Nephron (organoid): ENCODE measurements at regions not wholly inside any gene's neighbourhood (a gene's known extent, or its start where the extent isn't known, plus 50 kb on each side); places are given as distances from the start of the nearest gene placed in this dataset.

ENCODE experiments used
- H3K27ac Mint-ChIP-seq, 3 experiments: 2 replicates each; pipeline ENCODE4 v1.8.0; 2020; ENCODE audit warnings: mixed read lengths in 3 of 3, mild to moderate bottlenecking in 2 of 3, moderate library complexity in 1 of 3
- H3K27me3 Mint-ChIP-seq: 2 replicates; pipeline ENCODE4 v1.8.0; 2021; ENCODE audit warnings: low read depth, mild to moderate bottlenecking, moderate library complexity, mixed read lengths
- H3K36me3 Mint-ChIP-seq: 2 replicates; pipeline ENCODE4 v1.8.0; 2020; ENCODE audit warnings: low read depth, mixed read lengths
- H3K4me1 Mint-ChIP-seq: 2 replicates; pipeline ENCODE4 v1.8.0; 2020; ENCODE audit warnings: mixed read lengths
- H3K4me3 Mint-ChIP-seq, 3 experiments: 2 replicates each; pipeline ENCODE4 v1.8.0; 2020; ENCODE audit warnings: mild to moderate bottlenecking in 3 of 3, mixed read lengths in 3 of 3, moderate library complexity in 2 of 3
- H3K9me3 Mint-ChIP-seq: 2 replicates; pipeline ENCODE4 v1.8.0; 2020; ENCODE audit warnings: mixed read lengths
- TF ChIP-seq, protein P1 (sequence below), 3 experiments: fragments of 200-600 bp; sonication (generic); IDR thresholded peaks; one replicate each; pipeline ENCODE4 v1.5.0; 2021; ENCODE audit warnings: antibody characterized with exemption in 3 of 3; ENCODE audit not compliant: unreplicated experiment in 3 of 3

GRCh38 chr5:158267228-158267627 is 408.3 kb upstream of the CLINT1 start:
- TF ChIP-seq, protein P1, sequence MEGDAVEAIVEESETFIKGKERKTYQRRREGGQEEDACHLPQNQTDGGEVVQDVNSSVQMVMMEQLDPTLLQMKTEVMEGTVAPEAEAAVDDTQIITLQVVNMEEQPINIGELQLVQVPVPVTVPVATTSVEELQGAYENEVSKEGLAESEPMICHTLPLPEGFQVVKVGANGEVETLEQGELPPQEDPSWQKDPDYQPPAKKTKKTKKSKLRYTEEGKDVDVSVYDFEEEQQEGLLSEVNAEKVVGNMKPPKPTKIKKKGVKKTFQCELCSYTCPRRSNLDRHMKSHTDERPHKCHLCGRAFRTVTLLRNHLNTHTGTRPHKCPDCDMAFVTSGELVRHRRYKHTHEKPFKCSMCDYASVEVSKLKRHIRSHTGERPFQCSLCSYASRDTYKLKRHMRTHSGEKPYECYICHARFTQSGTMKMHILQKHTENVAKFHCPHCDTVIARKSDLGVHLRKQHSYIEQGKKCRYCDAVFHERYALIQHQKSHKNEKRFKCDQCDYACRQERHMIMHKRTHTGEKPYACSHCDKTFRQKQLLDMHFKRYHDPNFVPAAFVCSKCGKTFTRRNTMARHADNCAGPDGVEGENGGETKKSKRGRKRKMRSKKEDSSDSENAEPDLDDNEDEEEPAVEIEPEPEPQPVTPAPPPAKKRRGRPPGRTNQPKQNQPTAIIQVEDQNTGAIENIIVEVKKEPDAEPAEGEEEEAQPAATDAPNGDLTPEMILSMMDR (IDR thresholded peaks at IDR 0.05; ENCODE audit: unreplicated experiment in 3 of 3): no peak
- Mint-ChIP-seq H3K27me3 (no peaks in the 10 kb centered on the region), H3K9me3 (peaks cover 6% of the 10 kb centered on the region), H3K4me1 (peaks cover 38% of the 10 kb centered on the region), H3K4me3 (no peak overlapping the region), H3K27ac (no peak overlapping the region), H3K36me3 (no peaks in the 10 kb centered on the region)

DNA sequence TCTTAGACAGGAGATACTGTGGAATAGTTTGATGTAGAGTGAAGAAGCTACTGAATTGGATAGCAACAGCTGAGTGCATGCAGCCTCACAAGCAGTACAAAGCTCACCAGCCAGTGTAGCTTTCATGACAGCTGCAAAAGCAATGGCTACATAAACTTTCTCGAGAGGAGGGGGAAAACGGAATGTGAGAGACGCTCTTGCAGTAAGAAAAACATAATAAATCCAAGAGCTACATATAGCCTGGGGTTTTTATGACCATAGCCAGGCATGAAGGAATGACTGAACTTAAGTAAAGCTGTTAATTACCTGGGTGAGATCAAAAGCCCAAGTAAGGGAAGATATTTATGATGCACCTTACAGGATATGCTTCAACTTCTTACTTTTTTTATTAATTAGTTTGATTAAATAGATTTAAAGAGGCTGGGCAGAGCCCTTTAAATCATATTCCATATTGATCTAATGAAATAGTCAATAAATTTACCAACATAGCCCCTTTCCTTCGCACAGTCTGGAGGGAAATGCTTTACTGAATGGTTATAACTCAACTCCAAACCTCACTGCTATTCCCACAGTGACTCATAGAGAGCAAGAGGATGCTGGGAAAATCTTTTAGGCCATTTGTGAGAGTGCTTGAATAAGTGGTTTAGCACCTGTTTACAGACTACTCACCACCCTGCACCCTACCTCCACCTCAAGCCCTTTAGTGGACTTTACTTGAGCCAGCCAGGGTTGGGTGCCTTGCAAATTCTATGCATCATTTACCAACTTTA is 407.2 kb upstream of the CLINT1 start:
- Mint-ChIP-seq H3K36me3 (no peaks in the 10 kb centered on the region), H3K4me3 (peak overlapping the region in 1 of 3 experiments; percentile 3), H3K9me3 (peaks cover 6% of the 10 kb centered on the region), H3K27ac (peak overlapping the region; percentile 37 to 74 (median 40)), H3K4me1 (peaks cover 39% of the 10 kb centered on the region), H3K27me3 (no peaks in the 10 kb centered on the region)
- TF ChIP-seq, protein P1 (IDR thresholded peaks at IDR 0.05; ENCODE audit: unreplicated experiment in 3 of 3): no peak

DNA sequence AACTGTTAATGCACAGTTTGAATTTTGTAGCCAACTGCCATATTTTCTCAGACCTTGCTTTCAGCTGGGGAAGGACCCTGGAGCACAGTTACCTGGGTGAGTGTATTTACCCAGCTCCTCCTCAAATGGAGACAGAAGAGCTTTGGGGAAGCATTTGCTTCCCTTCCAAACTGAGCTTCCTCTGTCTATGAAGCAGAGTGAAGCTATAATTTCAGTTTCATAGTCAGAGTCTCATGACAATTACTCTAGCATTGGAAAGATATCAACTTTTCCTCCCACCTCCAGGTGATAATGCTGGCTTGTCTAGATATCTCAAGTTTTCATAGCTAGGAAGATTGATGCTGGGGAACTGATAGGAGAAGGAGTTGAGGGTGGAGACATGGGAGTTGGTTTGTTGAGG is 406.4 kb upstream of the CLINT1 start:
- peaks cover 5% of the 10 kb centered on the region for H3K9me3 Mint-ChIP-seq
- no peak overlapping the region for H3K4me3 Mint-ChIP-seq
- peaks cover 40% of the 10 kb centered on the region for H3K4me1 Mint-ChIP-seq
- TF ChIP-seq, protein P1 (IDR thresholded peaks at IDR 0.05; ENCODE audit: unreplicated experiment in 3 of 3): no peak
- H3K36me3 Mint-ChIP-seq: no peaks in the 10 kb centered on the region
- H3K27ac Mint-ChIP-seq: peak overlapping the region; percentile 37 to 74 (median 40)
- H3K27me3 Mint-ChIP-seq: no peaks in the 10 kb centered on the region

DNA sequence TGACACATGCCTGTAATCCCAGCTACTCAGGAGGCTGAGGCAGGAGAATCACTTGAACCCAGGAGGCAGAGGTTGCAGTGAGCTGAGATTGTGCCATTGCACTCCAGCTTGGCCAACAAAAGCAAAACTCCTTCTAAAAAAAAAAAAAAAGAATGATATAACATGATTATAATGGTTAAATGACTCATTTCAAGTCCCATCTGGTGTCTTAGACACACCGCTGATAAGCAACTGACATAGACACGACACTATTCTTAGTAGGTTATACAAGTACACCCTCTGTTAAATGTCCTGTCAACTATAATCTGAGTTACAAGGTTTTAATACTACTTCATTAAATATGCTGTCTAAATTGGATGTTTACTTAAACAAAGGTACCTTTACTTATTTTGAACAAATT is 405.3 kb upstream of the CLINT1 start:
- H3K27me3 Mint-ChIP-seq: no peaks in the 10 kb centered on the region
- no peak overlapping the region for H3K4me3 Mint-ChIP-seq
- peaks cover 5% of the 10 kb centered on the region for H3K9me3 Mint-ChIP-seq
- TF ChIP-seq, protein P1 (IDR thresholded peaks at IDR 0.05; ENCODE audit: unreplicated experiment in 3 of 3): no peak
- peaks cover 40% of the 10 kb centered on the region for H3K4me1 Mint-ChIP-seq
- no peaks in the 10 kb centered on the region for H3K36me3 Mint-ChIP-seq
- no peak overlapping the region for H3K27ac Mint-ChIP-seq

- Mint-ChIP-seq H3K9me3 (peaks cover 5% of the 10 kb centered on the region), H3K4me3 (no peak overlapping the region), H3K4me1 (peaks cover 40% of the 10 kb centered on the region), H3K36me3 (no peaks in the 10 kb centered on the region), H3K27ac (peak overlapping the region; percentile 12 to 31 (median 18)), H3K27me3 (peaks cover 4% of the 10 kb centered on the region)
- TF ChIP-seq, protein P1 (IDR thresholded peaks at IDR 0.05; ENCODE audit: unreplicated experiment in 3 of 3): no peak
Measured at GRCh38 chr5:158261674-158262367, 402.9 kb upstream of the CLINT1 start.
